ENCODE measurements at regions not wholly inside any gene's neighbourhood (a gene's known extent, or its start where the extent isn't known, plus 50 kb on each side); places are given as distances from the start of the nearest gene placed in this dataset.

GRCh38 chr5:89028595-89029285, 145.8 kb upstream of the MEF2C start:
- no peak for TF ChIP-seq CTCF (IDR thresholded peaks at IDR 0.05)
- TF ChIP-seq EP300 (IDR thresholded peaks at IDR 0.05) = no peak
